Keratinocyte (primary cell): ENCODE measurements at regions not wholly inside any gene's neighbourhood (a gene's known extent, or its start where the extent isn't known, plus 50 kb on each side); places are given as distances from the start of the nearest gene placed in this dataset.

ENCODE experiments used
- CTCF ChIP-seq, 3 experiments: IDR thresholded peaks in 1 of 3; conservative IDR thresholded peaks in 1 of 3; optimal IDR thresholded peaks in 1 of 3; 2 replicates in 2 of 3; 3 replicates in 1 of 3; pipeline versions ENCODE3 to v1.5.1; 2011; ENCODE audit warnings: low read length in 3 of 3, mild to moderate bottlenecking in 3 of 3, moderate library complexity in 2 of 3, control low read depth in 1 of 3, inconsistent platforms in 1 of 3; ENCODE audit not compliant: insufficient read depth in 2 of 3; ENCODE audit errors: extremely low read depth in 1 of 3
- EZH2 ChIP-seq: IDR thresholded peaks from one replicate; pipeline ENCODE4 v1.6.1; 2012; ENCODE audit warnings: inconsistent platforms, mild to moderate bottlenecking, low read length, moderate library complexity

- TF ChIP-seq EZH2 (no peak), CTCF (optimal IDR thresholded peaks at IDR 0.05 in 1 of 3, IDR thresholded peaks at IDR 0.05 in 1 of 3, conservative IDR thresholded peaks at IDR 0.05 in 1 of 3; ENCODE audit: extremely low read depth in 1 of 3, insufficient read depth in 2 of 3, low read length in 3 of 3) (no peak)
Measured at GRCh38 chr11:45407226-45407625, 121.1 kb upstream of the SYT13 start.
